ENCODE measurements at regions not wholly inside any gene's neighbourhood (a gene's known extent, or its start where the extent isn't known, plus 50 kb on each side); places are given as distances from the start of the nearest gene placed in this dataset.

GRCh38 chr2:121047383-121047782, 237.6 kb downstream of the TFCP2L1 start:
- no peak for TF ChIP-seq POLR2A (IDR thresholded peaks at IDR 0.05; ENCODE audit: low read length)
- TF ChIP-seq GATA1 (IDR thresholded peaks at IDR 0.05; ENCODE audit: low read depth, low read length), result no peak

Data from erythroblast (primary cell).